ENCODE measurements at regions not wholly inside any gene's neighbourhood (a gene's known extent, or its start where the extent isn't known, plus 50 kb on each side); places are given as distances from the start of the nearest gene placed in this dataset.

DNA sequence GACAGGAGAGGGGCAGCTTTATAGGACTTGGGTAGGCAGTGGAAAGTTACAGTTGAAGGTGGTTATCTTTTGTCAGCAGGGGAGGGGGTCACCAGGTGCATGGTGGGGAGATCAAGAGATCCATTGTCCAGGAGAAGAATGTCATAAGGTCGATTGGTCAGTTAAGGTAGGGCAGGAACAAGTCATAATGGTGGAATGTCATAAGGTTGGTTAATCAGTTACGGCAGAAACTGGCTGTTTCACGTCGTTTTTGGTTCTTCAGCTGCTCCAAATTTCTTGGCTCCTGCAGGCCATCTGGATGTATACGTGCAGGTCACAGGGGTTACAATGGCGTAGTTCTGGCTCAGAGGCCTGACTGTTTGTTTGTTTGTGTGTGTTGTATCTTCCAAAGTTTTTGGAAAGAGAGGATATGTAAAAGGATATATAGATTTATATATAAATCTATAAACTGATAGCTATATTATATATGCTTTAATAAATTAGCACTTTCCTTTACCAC is 565.1 kb downstream of the ZNF385D start:
- H3K27ac ChIP-seq (ENCODE audit: insufficient read depth, low read length), result no peak overlapping the region
- no peak overlapping the region for H3K4me3 ChIP-seq (replicated peaks in 1 of 4; ENCODE audit: control extremely low read depth in 1 of 4, insufficient read depth in 1 of 4, low read depth in 3 of 4, low read length in 4 of 4)
- H3K36me3 ChIP-seq (ENCODE audit: control insufficient read depth, insufficient read depth, low read length), result no peaks in the 10 kb centered on the region
- TF ChIP-seq, protein P1, sequence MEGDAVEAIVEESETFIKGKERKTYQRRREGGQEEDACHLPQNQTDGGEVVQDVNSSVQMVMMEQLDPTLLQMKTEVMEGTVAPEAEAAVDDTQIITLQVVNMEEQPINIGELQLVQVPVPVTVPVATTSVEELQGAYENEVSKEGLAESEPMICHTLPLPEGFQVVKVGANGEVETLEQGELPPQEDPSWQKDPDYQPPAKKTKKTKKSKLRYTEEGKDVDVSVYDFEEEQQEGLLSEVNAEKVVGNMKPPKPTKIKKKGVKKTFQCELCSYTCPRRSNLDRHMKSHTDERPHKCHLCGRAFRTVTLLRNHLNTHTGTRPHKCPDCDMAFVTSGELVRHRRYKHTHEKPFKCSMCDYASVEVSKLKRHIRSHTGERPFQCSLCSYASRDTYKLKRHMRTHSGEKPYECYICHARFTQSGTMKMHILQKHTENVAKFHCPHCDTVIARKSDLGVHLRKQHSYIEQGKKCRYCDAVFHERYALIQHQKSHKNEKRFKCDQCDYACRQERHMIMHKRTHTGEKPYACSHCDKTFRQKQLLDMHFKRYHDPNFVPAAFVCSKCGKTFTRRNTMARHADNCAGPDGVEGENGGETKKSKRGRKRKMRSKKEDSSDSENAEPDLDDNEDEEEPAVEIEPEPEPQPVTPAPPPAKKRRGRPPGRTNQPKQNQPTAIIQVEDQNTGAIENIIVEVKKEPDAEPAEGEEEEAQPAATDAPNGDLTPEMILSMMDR (conservative IDR thresholded peaks at IDR 0.05 in 1 of 2, IDR thresholded peaks at IDR 0.05 in 1 of 2; ENCODE audit: low read depth in 1 of 2, low read length in 2 of 2), result no peak
- no peak for TF ChIP-seq EZH2 (IDR thresholded peaks at IDR 0.05; ENCODE audit: low read length, missing control alignments)
- no peak for DNase-seq (ENCODE audit: low read depth in 2 of 2)
- H3K4me2 ChIP-seq (ENCODE audit: extremely low read depth, insufficient read depth, low read length), result no peak overlapping the region
- H2AFZ ChIP-seq (ENCODE audit: low read length), result no peak overlapping the region
- H3K79me2 ChIP-seq (ENCODE audit: control insufficient read depth, insufficient read depth, low read length), result no peaks in the 10 kb centered on the region
- H3K27me3 ChIP-seq (ENCODE audit: control insufficient read depth, insufficient read depth, low read length), result no peaks in the 10 kb centered on the region
- H4K20me1 ChIP-seq (ENCODE audit: control insufficient read depth, extremely low read depth, insufficient read depth, low read length), result no peaks in the 10 kb centered on the region
- H3K9ac ChIP-seq (ENCODE audit: insufficient read depth, low read length), result no peak overlapping the region
- no peaks in the 10 kb centered on the region for H3K9me3 ChIP-seq (ENCODE audit: control insufficient read depth, insufficient read depth, low read depth, low read length)
- H3K4me1 ChIP-seq (ENCODE audit: control insufficient read depth, extremely low read depth, insufficient read depth, low read length), result no peaks in the 10 kb centered on the region

DNA sequence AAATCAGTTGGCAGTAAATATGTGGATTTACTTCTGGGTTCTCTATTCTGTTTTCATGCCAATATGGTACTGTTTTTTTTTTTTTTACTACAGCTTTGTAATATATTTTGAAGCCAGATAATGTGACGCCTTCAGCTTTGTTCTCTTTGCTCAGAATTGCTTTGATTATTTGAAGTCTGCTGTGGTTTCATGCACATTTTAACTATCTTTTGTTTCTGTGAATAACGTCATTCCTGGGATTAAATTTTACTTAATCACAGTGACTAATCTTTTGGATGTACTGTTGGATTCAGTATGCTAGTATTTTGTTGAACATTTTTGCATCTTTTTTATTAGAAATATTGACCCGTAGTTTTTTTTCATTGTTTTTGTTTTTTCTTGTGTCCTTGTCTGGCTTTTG is 576.5 kb downstream of the ZNF385D start:
- H3K4me2 ChIP-seq (ENCODE audit: extremely low read depth, insufficient read depth, low read length), result no peak overlapping the region
- no peaks in the 10 kb centered on the region for H3K36me3 ChIP-seq (ENCODE audit: control insufficient read depth, insufficient read depth, low read length)
- peak; percentile 19 to 89 for DNase-seq (ENCODE audit: low read depth in 2 of 2)
- H3K27ac ChIP-seq (ENCODE audit: insufficient read depth, low read length), result no peak overlapping the region
- H3K4me1 ChIP-seq (ENCODE audit: control insufficient read depth, extremely low read depth, insufficient read depth, low read length), result no peaks in the 10 kb centered on the region
- no peaks in the 10 kb centered on the region for H3K9me3 ChIP-seq (ENCODE audit: control insufficient read depth, insufficient read depth, low read depth, low read length)
- TF ChIP-seq EZH2 (IDR thresholded peaks at IDR 0.05; ENCODE audit: low read length, missing control alignments), result no peak
- TF ChIP-seq, protein P1 (conservative IDR thresholded peaks at IDR 0.05 in 1 of 2, IDR thresholded peaks at IDR 0.05 in 1 of 2; ENCODE audit: low read depth in 1 of 2, low read length in 2 of 2), result no peak
- H4K20me1 ChIP-seq (ENCODE audit: control insufficient read depth, extremely low read depth, insufficient read depth, low read length), result no peaks in the 10 kb centered on the region
- no peak overlapping the region for H3K4me3 ChIP-seq (replicated peaks in 1 of 4; ENCODE audit: control extremely low read depth in 1 of 4, insufficient read depth in 1 of 4, low read depth in 3 of 4, low read length in 4 of 4)
- H2AFZ ChIP-seq (ENCODE audit: low read length), result no peak overlapping the region
- H3K79me2 ChIP-seq (ENCODE audit: control insufficient read depth, insufficient read depth, low read length), result no peaks in the 10 kb centered on the region
- H3K9ac ChIP-seq (ENCODE audit: insufficient read depth, low read length), result no peak overlapping the region
- H3K27me3 ChIP-seq (ENCODE audit: control insufficient read depth, insufficient read depth, low read length), result no peaks in the 10 kb centered on the region

DNA sequence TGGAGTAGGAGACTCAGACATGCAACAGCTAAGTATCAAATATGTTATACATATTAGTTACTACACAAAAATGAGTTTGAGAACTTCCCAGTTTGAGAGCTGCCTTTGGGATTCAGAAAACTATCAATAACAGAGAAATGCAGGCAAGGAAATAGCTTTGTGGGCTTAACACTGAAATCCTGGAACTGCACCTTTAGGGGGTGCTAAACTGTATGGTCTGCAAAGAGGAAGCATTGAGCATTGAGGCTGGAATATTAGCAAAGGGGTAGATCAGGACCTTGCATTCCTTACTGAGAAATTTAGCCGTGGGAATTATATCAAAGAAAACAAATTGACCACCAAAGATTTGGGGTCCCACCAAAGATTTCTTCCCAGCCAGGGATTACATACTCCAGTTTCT is 580.0 kb downstream of the ZNF385D start:
- Histone ChIP-seq H3K36me3 (ENCODE audit: control insufficient read depth, insufficient read depth, low read length) (no peaks in the 10 kb centered on the region), H3K4me1 (ENCODE audit: control insufficient read depth, extremely low read depth, insufficient read depth, low read length) (no peaks in the 10 kb centered on the region), H4K20me1 (ENCODE audit: control insufficient read depth, extremely low read depth, insufficient read depth, low read length) (no peaks in the 10 kb centered on the region), H3K9me3 (ENCODE audit: control insufficient read depth, insufficient read depth, low read depth, low read length) (no peaks in the 10 kb centered on the region), H2AFZ (ENCODE audit: low read length) (no peak overlapping the region), H3K27me3 (ENCODE audit: control insufficient read depth, insufficient read depth, low read length) (no peaks in the 10 kb centered on the region), H3K79me2 (ENCODE audit: control insufficient read depth, insufficient read depth, low read length) (no peaks in the 10 kb centered on the region), H3K4me3 (replicated peaks in 1 of 4; ENCODE audit: control extremely low read depth in 1 of 4, insufficient read depth in 1 of 4, low read depth in 3 of 4, low read length in 4 of 4) (no peak overlapping the region), H3K9ac (ENCODE audit: insufficient read depth, low read length) (no peak overlapping the region), H3K4me2 (ENCODE audit: extremely low read depth, insufficient read depth, low read length) (no peak overlapping the region), H3K27ac (ENCODE audit: insufficient read depth, low read length) (no peak overlapping the region)
- TF ChIP-seq, protein P1 (conservative IDR thresholded peaks at IDR 0.05 in 1 of 2, IDR thresholded peaks at IDR 0.05 in 1 of 2; ENCODE audit: low read depth in 1 of 2, low read length in 2 of 2), result peak; percentile 15 to 64
- no peak for TF ChIP-seq EZH2 (IDR thresholded peaks at IDR 0.05; ENCODE audit: low read length, missing control alignments)
- DNase-seq (ENCODE audit: low read depth in 2 of 2), result peak; percentile 6 to 9

Data from fibroblast of lung (primary cell).